B cell (primary cell): ENCODE measurements at regions not wholly inside any gene's neighbourhood (a gene's known extent, or its start where the extent isn't known, plus 50 kb on each side); places are given as distances from the start of the nearest gene placed in this dataset.

ENCODE experiments used
- ATAC-seq: fragments of 200-7000 bp; cut with Tn5 transposase; one replicate; pipeline ENCODE4 v1.10.0; 2021; ENCODE audit warnings: low read depth, mild to moderate bottlenecking, moderate number of reproducible peaks, moderate library complexity
- CTCF ChIA-PET: fragments of 350-600 bp; sonication (Branson Sonifier 250); formaldehyde crosslinking; loops from one replicate; lab custom pipeline; 2021; ENCODE audit warnings: antibody characterized with exemption, inconsistent platforms; lab: Charles Lee
- POLR2A ChIA-PET: fragments of 350-600 bp; sonication (Branson Sonifier 250); formaldehyde crosslinking; loops from one replicate; lab custom pipeline; 2021; ENCODE audit warnings: antibody characterized with exemption; lab: Charles Lee
- DNase-seq: peaks from one replicate; pipeline ENCODE4 v3.0.0; 2013
- H2AFZ ChIP-seq: 2 replicates; pipeline ENCODE4 v1.6.1; 2012; ENCODE audit warnings: mild to moderate bottlenecking, low read depth, low read length; ENCODE audit not compliant: insufficient read depth, poor library complexity, severe bottlenecking
- H3K27ac ChIP-seq, 2 donors: 1 replicate in 1 of 2; 2 replicates in 1 of 2; pipeline ENCODE4 v1.5.1; 2012 to 2013; ENCODE audit warnings: low read length in 2 of 2, mild to moderate bottlenecking in 2 of 2, moderate library complexity in 1 of 2
- H3K27me3 ChIP-seq, 4 experiments: fragments of 200-600 bp in 1 of 4; sonication (generic) in 1 of 4; replicated peaks in 1 of 4; 1 replicate in 2 of 4; 2 replicates in 2 of 4; pipeline versions ENCODE4 v1.6.1 to v1.7.0; 2013 to 2016; ENCODE audit warnings: low read length in 3 of 4, mild to moderate bottlenecking in 2 of 4, mixed read lengths in 1 of 4, moderate library complexity in 1 of 4; ENCODE audit not compliant: insufficient read depth in 4 of 4, control insufficient read depth in 3 of 4; ENCODE audit errors: control extremely low read depth in 1 of 4
- H3K36me3 ChIP-seq, 2 experiments: replicated peaks in 1 of 2; 1 replicate in 1 of 2; 2 replicates in 1 of 2; pipeline versions ENCODE4 v1.6.1 to v1.7.1; 2013; ENCODE audit warnings: low read length in 1 of 2; ENCODE audit not compliant: insufficient read depth in 2 of 2, control insufficient read depth in 1 of 2; ENCODE audit errors: control extremely low read depth in 1 of 2, extremely low read depth in 1 of 2
- H3K4me1 ChIP-seq, 2 donors: fragments of 200-600 bp in 1 of 2; sonication (generic) in 1 of 2; 1 replicate in 1 of 2; 2 replicates in 1 of 2; pipeline versions ENCODE4 v1.5.1 to v1.6.1; 2013 to 2017; ENCODE audit warnings: low read length in 2 of 2; ENCODE audit not compliant: control insufficient read depth in 2 of 2, insufficient read depth in 2 of 2
- H3K4me2 ChIP-seq: replicated peaks from 2 replicates; pipeline ENCODE3; 2012; ENCODE audit warnings: mild to moderate bottlenecking, low read depth, low read length; ENCODE audit not compliant: poor library complexity, severe bottlenecking
- H3K4me3 ChIP-seq, 5 experiments: fragments of 200-600 bp in 1 of 5; sonication (generic) in 1 of 5; 1 replicate in 3 of 5; 2 replicates in 2 of 5; pipeline versions ENCODE4 v1.5.1 to v1.7.0; 2011 to 2016; ENCODE audit warnings: low read length in 4 of 5, mild to moderate bottlenecking in 4 of 5, low read depth in 2 of 5, control low read depth in 1 of 5, moderate library complexity in 1 of 5; ENCODE audit not compliant: insufficient read depth in 1 of 5; ENCODE audit errors: control extremely low read depth in 1 of 5, extremely low read depth in 1 of 5
- H3K79me2 ChIP-seq: fragments of 200-600 bp; sonication (generic); one replicate; pipeline ENCODE4 v1.6.0; 2016; ENCODE audit warnings: low read length; ENCODE audit not compliant: control insufficient read depth, insufficient read depth
- H3K9ac ChIP-seq: fragments of 200-600 bp; sonication (generic); 2 replicates; pipeline ENCODE4 v1.6.1; 2017; ENCODE audit warnings: mild to moderate bottlenecking, low read length, moderate library complexity
- H3K9me3 ChIP-seq, 3 donors: one replicate each; pipeline versions ENCODE4 v1.6.1 to v1.7.1; 2013; ENCODE audit warnings: low read length in 2 of 3; ENCODE audit not compliant: control insufficient read depth in 2 of 3, insufficient read depth in 1 of 3; ENCODE audit errors: control extremely low read depth in 1 of 3
- H4K20me1 ChIP-seq: 2 replicates; pipeline ENCODE4 v1.6.0; 2012; ENCODE audit warnings: mild to moderate bottlenecking, low read length; ENCODE audit not compliant: insufficient read depth, control insufficient read depth, poor library complexity, severe bottlenecking
- H3K27ac Mint-ChIP-seq: one replicate; pipeline ENCODE4 v1.8.0; 2021; ENCODE audit warnings: mixed read lengths
- H3K27me3 Mint-ChIP-seq: one replicate; pipeline ENCODE4 v1.8.0; 2021; ENCODE audit warnings: mixed read lengths
- H3K4me1 Mint-ChIP-seq: one replicate; pipeline ENCODE4 v1.8.0; 2021; ENCODE audit warnings: mixed read lengths
- H3K4me3 Mint-ChIP-seq: one replicate; pipeline ENCODE4 v1.8.0; 2021; ENCODE audit warnings: mixed read lengths
- H3K9me3 Mint-ChIP-seq: one replicate; pipeline ENCODE4 v1.8.0; 2022; ENCODE audit warnings: mixed read lengths; ENCODE audit not compliant: insufficient read depth
- CTCF ChIP-seq: fragments of 200-600 bp; IDR thresholded peaks from one replicate; pipeline ENCODE4 v1.8.0; 2022; ENCODE audit warnings: antibody characterized with exemption, mild to moderate bottlenecking
- EZH2 ChIP-seq: IDR thresholded peaks from 2 replicates; pipeline ENCODE4 v1.6.1; 2012; ENCODE audit warnings: borderline replicate concordance, low read depth, mild to moderate bottlenecking, moderate library complexity, low read length; ENCODE audit not compliant: insufficient read depth, poor library complexity, severe bottlenecking
- WGBS: methylation state at CpG from one replicate; pipeline ENCODE4 v1.1.5; 2013; ENCODE audit warnings: missing lambda C conversion rate; ENCODE audit not compliant: insufficient coverage; 5-methylcytosine and 5-hydroxymethylcytosine counted together
- intact Hi-C: fragments of 100-400 bp; cut with micrococcal nuclease; formaldehyde crosslinking; loops from one replicate; pipeline ENCODE4 v1.10.0; 2022

DNA sequence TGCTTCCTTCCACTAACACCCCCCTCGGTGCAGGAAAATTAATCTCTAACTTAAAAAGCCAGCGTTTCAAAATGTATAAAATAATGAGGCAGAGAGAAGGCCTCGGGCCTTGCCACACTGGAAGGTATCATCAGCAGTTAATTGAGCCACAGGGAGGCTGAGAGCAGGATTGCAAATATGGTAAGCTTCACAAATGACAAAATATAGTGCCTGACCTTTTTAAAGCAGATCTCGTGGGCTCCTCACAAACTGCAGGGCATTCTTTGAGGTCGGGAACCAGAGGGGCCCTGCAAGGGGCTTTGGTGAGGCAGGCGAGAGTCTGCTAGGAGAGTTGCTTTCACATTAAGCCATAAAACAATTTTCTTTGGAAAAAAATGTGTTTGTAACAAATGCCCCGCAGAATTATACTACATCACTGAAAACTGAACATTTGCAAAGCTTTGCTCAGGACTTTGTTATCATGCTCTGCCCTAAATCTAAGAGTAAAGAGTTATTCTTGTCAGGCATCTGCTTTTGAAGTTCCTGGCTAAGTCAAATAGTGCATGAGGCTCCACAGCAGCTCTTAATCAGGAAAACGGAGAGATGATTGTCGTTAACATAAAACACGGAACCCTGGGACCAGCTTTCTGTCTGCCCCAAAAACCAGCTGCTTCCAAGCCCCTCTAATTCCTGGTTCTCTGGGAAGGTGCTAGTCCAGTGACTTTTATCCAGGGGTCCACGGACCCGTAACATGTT lies 61.4 kb upstream of the SYT13 start:
- no peak overlapping the region for H3K4me3 ChIP-seq
- no peak for DNase-seq
- 51% methylated on average over 5 of the region's 12 CpGs for WGBS
- ChIA-PET POLR2A (no interaction called here), CTCF (no interaction called here)
- H3K9ac ChIP-seq = no peak overlapping the region
- H2AFZ ChIP-seq = no peak overlapping the region
- Mint-ChIP-seq H3K4me1 (no peaks in the 10 kb centered on the region), H3K4me3 (no peak overlapping the region), H3K27ac (no peak overlapping the region), H3K27me3 (peaks cover 56% of the 10 kb centered on the region), H3K9me3 (no peaks in the 10 kb centered on the region)
- H3K27me3 ChIP-seq = peaks cover 0 to 7% (median 4%) of the 10 kb centered on the region in 4 experiments
- no peaks in the 10 kb centered on the region for H4K20me1 ChIP-seq
- intact Hi-C loops = loop anchor here (10.0 kb wide), 1 partner anchor 1253 kb away; the partner anchor contains the start of gene EXT2
- no peak overlapping the region for H3K27ac ChIP-seq
- H3K4me2 ChIP-seq = no peak overlapping the region
- H3K36me3 ChIP-seq = no peaks in the 10 kb centered on the region
- H3K9me3 ChIP-seq = no peaks in the 10 kb centered on the region
- ATAC-seq = no peak
- H3K4me1 ChIP-seq = no peaks in the 10 kb centered on the region
- TF ChIP-seq EZH2 (no peak), CTCF (no peak)
- H3K79me2 ChIP-seq = no peaks in the 10 kb centered on the region

- Histone ChIP-seq H3K4me3 (no peak overlapping the region), H3K9me3 (no peaks in the 10 kb centered on the region), H3K9ac (no peak overlapping the region), H3K27ac (no peak overlapping the region), H3K27me3 (peaks cover 0 to 7% (median 4%) of the 10 kb centered on the region in 4 experiments), H3K36me3 (no peaks in the 10 kb centered on the region), H2AFZ (no peak overlapping the region), H3K79me2 (no peaks in the 10 kb centered on the region), H4K20me1 (no peaks in the 10 kb centered on the region), H3K4me1 (peaks cover under 1 to 1% of the 10 kb centered on the region in 2 donors), H3K4me2 (no peak overlapping the region)
- CTCF ChIA-PET = interaction anchor here (4.1 kb wide), 1 partner anchor 13 kb away, joined by 24 read pairs; no protein-coding TSS in a partner anchor
- Mint-ChIP-seq H3K4me3 (no peak overlapping the region), H3K4me1 (peaks cover 3% of the 10 kb centered on the region), H3K27me3 (peaks cover 50% of the 10 kb centered on the region), H3K9me3 (no peaks in the 10 kb centered on the region), H3K27ac (no peak overlapping the region)
- no peak for DNase-seq
- WGBS = 79% methylated on average over 1 of the region's 2 CpGs
- no peak for ATAC-seq
- intact Hi-C loops = loop anchor here (10.0 kb wide), 1 partner anchor 1251 kb away; the partner anchor contains the start of gene EXT2
- POLR2A ChIA-PET = no interaction called here
- no peak for TF ChIP-seq CTCF
- no peak for TF ChIP-seq EZH2
Observed at GRCh38 chr11:45345491-45345890, 59.4 kb upstream of the SYT13 start.
